ENCODE measurements at regions not wholly inside any gene's neighbourhood (a gene's known extent, or its start where the extent isn't known, plus 50 kb on each side); places are given as distances from the start of the nearest gene placed in this dataset.

DNA sequence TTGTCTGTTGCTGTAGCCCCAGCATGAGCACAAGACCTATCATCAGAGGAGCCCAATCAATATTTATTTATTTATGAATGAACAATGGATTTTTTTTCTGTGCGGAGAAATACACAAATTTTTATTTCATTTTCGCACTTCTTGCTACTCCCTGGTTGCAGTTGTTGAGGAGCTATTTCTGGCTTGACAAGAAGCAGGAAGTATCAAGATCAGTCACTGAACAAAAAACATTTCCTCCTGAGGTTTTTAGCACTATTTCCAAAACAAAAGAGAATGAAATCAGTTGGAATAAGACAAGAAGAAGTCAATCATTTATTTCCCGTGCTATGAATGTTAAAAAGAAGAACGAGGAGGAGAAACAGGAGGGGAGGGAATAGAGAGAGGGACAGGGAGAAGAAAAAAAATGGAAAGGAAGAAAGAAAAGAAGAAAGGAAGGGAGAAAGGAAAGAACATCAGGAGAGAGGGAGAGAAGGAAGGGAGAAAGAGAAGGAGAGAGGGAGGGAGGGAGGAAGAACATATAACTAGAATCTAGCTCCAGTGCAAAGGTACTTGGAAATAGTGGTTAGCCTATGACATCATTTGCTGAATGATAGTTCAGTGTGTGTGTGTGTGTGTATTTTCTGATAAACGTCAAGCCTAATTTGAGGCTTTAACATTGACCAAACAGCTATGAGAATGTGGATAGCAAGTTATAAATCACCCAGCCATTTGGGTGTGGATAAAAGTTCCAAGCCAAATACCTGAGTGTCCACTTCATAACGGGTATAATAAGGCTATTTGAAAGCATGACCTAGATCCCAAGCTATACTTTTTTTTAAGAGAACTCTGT lies 586.0 kb downstream of the EBF1 start:
- peak; percentile 20 for DNase-seq (ENCODE audit: extremely low read depth, insufficient read length)
- Histone ChIP-seq H3K27me3 (replicated peaks; ENCODE audit: control insufficient read depth, insufficient read depth, low read length) (no peaks in the 10 kb centered on the region), H3K4me3 (replicated peaks; ENCODE audit: low read depth, low read length) (no peak overlapping the region), H3K36me3 (ENCODE audit: control insufficient read depth, insufficient read depth, low read length) (no peaks in the 10 kb centered on the region)
- TF ChIP-seq, protein P1, sequence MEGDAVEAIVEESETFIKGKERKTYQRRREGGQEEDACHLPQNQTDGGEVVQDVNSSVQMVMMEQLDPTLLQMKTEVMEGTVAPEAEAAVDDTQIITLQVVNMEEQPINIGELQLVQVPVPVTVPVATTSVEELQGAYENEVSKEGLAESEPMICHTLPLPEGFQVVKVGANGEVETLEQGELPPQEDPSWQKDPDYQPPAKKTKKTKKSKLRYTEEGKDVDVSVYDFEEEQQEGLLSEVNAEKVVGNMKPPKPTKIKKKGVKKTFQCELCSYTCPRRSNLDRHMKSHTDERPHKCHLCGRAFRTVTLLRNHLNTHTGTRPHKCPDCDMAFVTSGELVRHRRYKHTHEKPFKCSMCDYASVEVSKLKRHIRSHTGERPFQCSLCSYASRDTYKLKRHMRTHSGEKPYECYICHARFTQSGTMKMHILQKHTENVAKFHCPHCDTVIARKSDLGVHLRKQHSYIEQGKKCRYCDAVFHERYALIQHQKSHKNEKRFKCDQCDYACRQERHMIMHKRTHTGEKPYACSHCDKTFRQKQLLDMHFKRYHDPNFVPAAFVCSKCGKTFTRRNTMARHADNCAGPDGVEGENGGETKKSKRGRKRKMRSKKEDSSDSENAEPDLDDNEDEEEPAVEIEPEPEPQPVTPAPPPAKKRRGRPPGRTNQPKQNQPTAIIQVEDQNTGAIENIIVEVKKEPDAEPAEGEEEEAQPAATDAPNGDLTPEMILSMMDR (IDR thresholded peaks at IDR 0.05; ENCODE audit: insufficient read depth, low read length, poor library complexity, severe bottlenecking): no peak

DNA sequence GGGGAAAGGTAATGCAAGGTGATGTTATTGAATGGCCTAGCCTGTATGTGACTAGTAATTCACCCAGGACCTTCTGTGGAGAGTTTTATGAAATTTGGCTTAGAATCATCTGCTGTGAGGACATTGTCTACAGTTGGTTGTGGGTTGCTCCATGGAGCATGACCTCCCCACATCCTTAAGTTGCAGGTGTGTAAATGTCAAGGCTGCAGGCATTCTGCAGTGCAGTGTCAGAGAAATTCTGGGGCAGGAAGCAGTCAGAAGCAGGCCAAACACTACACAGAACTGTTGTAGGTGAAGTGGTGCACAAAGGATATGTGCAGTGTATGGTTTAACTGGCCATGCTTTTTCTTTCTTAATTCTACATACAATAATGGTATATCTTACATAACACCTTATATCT lies 588.3 kb downstream of the EBF1 start:
- Histone ChIP-seq H3K4me3 (replicated peaks; ENCODE audit: low read depth, low read length) (no peak overlapping the region), H3K36me3 (ENCODE audit: control insufficient read depth, insufficient read depth, low read length) (no peaks in the 10 kb centered on the region), H3K27me3 (replicated peaks; ENCODE audit: control insufficient read depth, insufficient read depth, low read length) (no peaks in the 10 kb centered on the region)
- DNase-seq (ENCODE audit: extremely low read depth, insufficient read length): peak; percentile 42
- TF ChIP-seq, protein P1 (IDR thresholded peaks at IDR 0.05; ENCODE audit: insufficient read depth, low read length, poor library complexity, severe bottlenecking): no peak

DNA sequence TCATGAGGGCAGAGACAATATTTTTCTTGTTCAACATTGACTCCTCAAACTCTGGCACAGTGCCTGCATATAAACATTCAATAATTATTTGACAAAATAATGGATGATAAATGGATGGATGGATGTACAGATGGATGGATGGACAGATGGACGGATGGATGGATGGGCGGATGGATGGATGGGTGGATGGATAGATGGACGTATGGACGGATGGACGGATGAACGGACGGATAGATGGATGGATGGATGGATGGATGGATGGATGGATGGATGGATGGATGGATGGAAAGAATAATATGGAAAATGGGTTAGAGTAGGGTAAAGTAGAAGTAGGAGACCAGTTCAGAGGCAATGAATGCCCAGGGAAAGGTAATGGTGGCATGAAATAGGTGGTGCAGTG lies 589.2 kb downstream of the EBF1 start:
- Histone ChIP-seq H3K4me3 (replicated peaks; ENCODE audit: low read depth, low read length) (no peak overlapping the region), H3K36me3 (ENCODE audit: control insufficient read depth, insufficient read depth, low read length) (no peaks in the 10 kb centered on the region), H3K27me3 (replicated peaks; ENCODE audit: control insufficient read depth, insufficient read depth, low read length) (no peaks in the 10 kb centered on the region)
- TF ChIP-seq, protein P1 (IDR thresholded peaks at IDR 0.05; ENCODE audit: insufficient read depth, low read length, poor library complexity, severe bottlenecking): no peak
- no peak for DNase-seq (ENCODE audit: extremely low read depth, insufficient read length)

DNA sequence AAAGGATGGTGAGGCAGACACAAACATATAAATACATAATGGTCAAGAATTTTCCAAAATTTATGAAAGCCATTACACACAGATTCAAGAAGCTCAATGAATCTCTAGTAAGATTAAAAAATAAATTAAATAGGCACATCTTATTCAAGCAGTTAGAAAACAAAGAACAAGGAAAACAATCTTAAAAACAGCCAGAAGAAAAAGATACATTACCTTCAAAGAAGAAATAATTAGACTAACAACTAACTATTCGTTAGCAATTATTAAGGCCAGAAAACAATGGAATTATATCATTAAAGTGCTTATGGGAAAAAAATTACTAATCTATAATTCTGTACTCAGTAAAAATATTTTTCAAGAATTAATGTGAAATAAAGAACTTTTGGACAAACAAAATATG lies 593.1 kb downstream of the EBF1 start:
- H3K27me3 ChIP-seq (replicated peaks; ENCODE audit: control insufficient read depth, insufficient read depth, low read length): no peaks in the 10 kb centered on the region
- TF ChIP-seq, protein P1 (IDR thresholded peaks at IDR 0.05; ENCODE audit: insufficient read depth, low read length, poor library complexity, severe bottlenecking): no peak
- DNase-seq (ENCODE audit: extremely low read depth, insufficient read length): no peak

DNA sequence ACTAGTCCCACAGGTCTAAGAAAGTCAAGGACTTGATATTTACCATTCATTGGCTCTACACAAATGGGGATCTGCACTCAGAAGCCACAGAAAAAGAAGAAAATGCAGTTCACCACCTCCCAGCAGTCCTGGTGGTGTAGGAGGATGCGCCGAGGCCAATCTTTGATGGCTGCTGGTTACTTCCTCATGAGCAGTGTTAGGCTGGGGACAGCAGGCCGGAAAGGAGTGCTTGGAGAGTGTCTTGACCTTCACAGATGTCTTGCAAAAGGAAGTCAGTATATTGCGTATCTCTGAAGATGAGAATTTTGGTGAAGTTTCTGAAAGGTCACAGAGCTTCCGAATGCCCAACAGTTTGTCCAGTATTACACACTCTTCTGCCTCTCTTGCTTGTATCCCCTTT lies 597.0 kb downstream of the EBF1 start:
- H3K4me3 ChIP-seq (replicated peaks; ENCODE audit: low read depth, low read length): no peak overlapping the region
- TF ChIP-seq, protein P1 (IDR thresholded peaks at IDR 0.05; ENCODE audit: insufficient read depth, low read length, poor library complexity, severe bottlenecking): no peak
- DNase-seq (ENCODE audit: extremely low read depth, insufficient read length): no peak

More for the DNA sequence above, 593.1 kb downstream of the EBF1 start:
- Histone ChIP-seq H3K4me3 (replicated peaks; ENCODE audit: low read depth, low read length) (no peak overlapping the region), H3K36me3 (ENCODE audit: control insufficient read depth, insufficient read depth, low read length) (no peaks in the 10 kb centered on the region)

More for the DNA sequence above, 597.0 kb downstream of the EBF1 start:
- no peaks in the 10 kb centered on the region for H3K36me3 ChIP-seq (ENCODE audit: control insufficient read depth, insufficient read depth, low read length)
- H3K27me3 ChIP-seq (replicated peaks; ENCODE audit: control insufficient read depth, insufficient read depth, low read length): no peaks in the 10 kb centered on the region

Measured in GM06990 (cell line).